Esophagus muscularis mucosa (tissue), 4 donors: ENCODE measurements at regions not wholly inside any gene's neighbourhood (a gene's known extent, or its start where the extent isn't known, plus 50 kb on each side); places are given as distances from the start of the nearest gene placed in this dataset.

Experiments
- DNase-seq: peaks from one replicate; pipeline ENCODE4 v3.0.0-alpha.2; 2017; ENCODE audit errors: extremely low spot score
- H3K27ac ChIP-seq, 4 donors: fragments of 200-600 bp; sonication (generic); replicated peaks in 1 of 4; 1 replicate in 3 of 4; 2 replicates in 1 of 4; pipeline ENCODE4 v1.5.1; 2016 to 2019; ENCODE audit warnings: mild to moderate bottlenecking in 1 of 4
- H3K27me3 ChIP-seq, 4 donors: fragments of 200-600 bp; sonication (generic); one replicate each; pipeline versions ENCODE4 v1.5.1 to v1.6.0; 2016 to 2019
- H3K36me3 ChIP-seq, 4 donors: fragments of 200-600 bp; sonication (generic); one replicate each; pipeline ENCODE4 v1.5.1; 2016 to 2019
- H3K4me1 ChIP-seq, 4 donors: fragments of 200-600 bp; sonication (generic); one replicate each; pipeline ENCODE4 v1.5.1; 2016 to 2019
- H3K4me3 ChIP-seq, 4 donors: fragments of 200-600 bp; sonication (generic); 1 replicate in 2 of 4; 2 replicates in 2 of 4; pipeline ENCODE4 v1.5.1; 2016 to 2019; ENCODE audit warnings: mild to moderate bottlenecking in 4 of 4, moderate library complexity in 1 of 4
- H3K9me3 ChIP-seq, 4 donors: fragments of 200-600 bp; sonication (generic); 1 replicate in 3 of 4; 2 replicates in 1 of 4; pipeline ENCODE4 v1.5.1; 2016 to 2019
- CTCF ChIP-seq, 3 experiments: fragments of 200-600 bp in 2 of 3; fragments of 450-650 bp in 1 of 3; sonication (generic) in 2 of 3; IDR thresholded peaks; one replicate each; pipeline ENCODE4 v1.5.1; 2017 to 2019; ENCODE audit warnings: antibody characterized with exemption in 3 of 3, mild to moderate bottlenecking in 2 of 3, moderate library complexity in 1 of 3
- EP300 ChIP-seq: sonication (generic); formaldehyde crosslinking; IDR thresholded peaks from one replicate; pipeline ENCODE4 v1.6.1; 2017; ENCODE audit warnings: antibody characterized with exemption
- POLR2A ChIP-seq: fragments of 450-650 bp; IDR thresholded peaks from one replicate; pipeline ENCODE4 v1.6.1; 2017; ENCODE audit warnings: antibody characterized with exemption, moderate library complexity, mild to moderate bottlenecking, low read depth
- POLR2AphosphoS5 ChIP-seq, 2 donors: sonication (generic); formaldehyde crosslinking; IDR thresholded peaks; one replicate each; pipeline ENCODE4 v1.6.1; 2017; ENCODE audit warnings: antibody characterized with exemption in 2 of 2
- WGBS: methylation state at CpG from one replicate; pipeline ENCODE4 v1.1.5; 2018; 5-methylcytosine and 5-hydroxymethylcytosine counted together
- intact Hi-C: fragments of 100-400 bp; cut with DNase I; formaldehyde crosslinking; loops from one replicate; pipeline ENCODE4 v1.15.1; 2023

GRCh38 chr5:169351721-169352120 lies 50.8 kb upstream of the SLIT3 start:
- TF ChIP-seq POLR2AphosphoS5 (IDR thresholded peaks at IDR 0.05) (no peak), CTCF (IDR thresholded peaks at IDR 0.05) (no peak), EP300 (no peak), POLR2A (no peak)
- DNase-seq = no peak
- intact Hi-C loops = no loop called here
- WGBS = 74% methylated on average over 3 of the region's 3 CpGs
- Histone ChIP-seq H3K4me1 (peaks cover 0 to 11% (median 8%) of the 10 kb centered on the region in 4 donors), H3K9me3 (no peaks in the 10 kb centered on the region), H3K4me3 (no peak overlapping the region), H3K36me3 (no peaks in the 10 kb centered on the region), H3K27ac (no peak overlapping the region), H3K27me3 (no peaks in the 10 kb centered on the region)

GRCh38 chr5:169350759-169351240 lies 49.9 kb upstream of the SLIT3 start:
- DNase-seq = no peak
- 15% methylated on average over 7 of the region's 7 CpGs for WGBS
- no peak overlapping the region for H3K27ac ChIP-seq
- H3K36me3 ChIP-seq = no peaks in the 10 kb centered on the region
- intact Hi-C loops = no loop called here
- H3K4me1 ChIP-seq = peaks cover 0 to 11% (median 8%) of the 10 kb centered on the region in 4 donors
- no peak overlapping the region for H3K4me3 ChIP-seq
- H3K27me3 ChIP-seq = no peaks in the 10 kb centered on the region
- H3K9me3 ChIP-seq = no peaks in the 10 kb centered on the region
- TF ChIP-seq POLR2A = no peak
- TF ChIP-seq CTCF (IDR thresholded peaks at IDR 0.05) = no peak
- TF ChIP-seq POLR2AphosphoS5 (IDR thresholded peaks at IDR 0.05) = peak in 1 of 2 donors; percentile 37
- TF ChIP-seq EP300 = no peak
